Retinal pigment epithelial cell (primary cell): ENCODE measurements at regions not wholly inside any gene's neighbourhood (a gene's known extent, or its start where the extent isn't known, plus 50 kb on each side); places are given as distances from the start of the nearest gene placed in this dataset.
"Not testable (repeated sequence)": the region's sequence is repeated elsewhere in the genome, so short reads cannot be mapped to it uniquely, and the experiment has no call there.

Source experiments
- DNase-seq: peaks from one replicate; pipeline ENCODE4 v3.0.0-alpha.2; 2010; ENCODE audit warnings: low read depth
- H3K4me3 ChIP-seq: 2 replicates; pipeline ENCODE4 v1.5.1; 2011; ENCODE audit warnings: mild to moderate bottlenecking, low read length, control low read depth, moderate library complexity
- CTCF ChIP-seq: conservative IDR thresholded peaks from 2 replicates; pipeline ENCODE4 v1.5.1; 2011; ENCODE audit warnings: low read depth, low read length, control low read depth, inconsistent platforms

- no peak for DNase-seq
- no peak overlapping the region for H3K4me3 ChIP-seq
- TF ChIP-seq CTCF = no peak
These were observed 1603.1 kb upstream of the CELF4 start for GRCh38 chr18:39168723-39169122.

- no peak overlapping the region for H3K4me3 ChIP-seq
- no peak for TF ChIP-seq CTCF
- no peak for DNase-seq
These were observed 1602.4 kb upstream of the CELF4 start for GRCh38 chr18:39167990-39168389.

GRCh38 chr18:39166776-39167175 lies 1601.2 kb upstream of the CELF4 start:
- no peak for DNase-seq
- no peak for TF ChIP-seq CTCF
- H3K4me3 ChIP-seq = no peak overlapping the region

- DNase-seq = no peak
- no peak overlapping the region for H3K4me3 ChIP-seq
- TF ChIP-seq CTCF = no peak
These were observed 1596.6 kb upstream of the CELF4 start for GRCh38 chr18:39162013-39162827.

- no peak for TF ChIP-seq CTCF
- no peak overlapping the region for H3K4me3 ChIP-seq
- DNase-seq = no peak
These were observed 1583.7 kb upstream of the CELF4 start for GRCh38 chr18:39149211-39149806.

- TF ChIP-seq CTCF = no peak
These were observed 1568.7 kb upstream of the CELF4 start for GRCh38 chr18:39134255-39134654.

GRCh38 chr18:39127538-39127937 lies 1561.9 kb upstream of the CELF4 start:
- H3K4me3 ChIP-seq, DNase-seq: not testable (repeated sequence)

More at GRCh38 chr18:39134255-39134654, 1568.7 kb upstream of the CELF4 start:
- H3K4me3 ChIP-seq = no peak overlapping the region
- no peak for DNase-seq
